Suprapubic skin (tissue), 4 donors: ENCODE measurements at regions not wholly inside any gene's neighbourhood (a gene's known extent, or its start where the extent isn't known, plus 50 kb on each side); places are given as distances from the start of the nearest gene placed in this dataset.

Experiments
- CTCF ChIP-seq, 2 donors: fragments of 200-600 bp in 1 of 2; fragments of 450-650 bp in 1 of 2; sonication (generic) in 1 of 2; IDR thresholded peaks; one replicate each; pipeline ENCODE4 v1.5.1; 2016 to 2019; ENCODE audit warnings: antibody characterized with exemption in 2 of 2, mild to moderate bottlenecking in 1 of 2, moderate library complexity in 1 of 2
- POLR2A ChIP-seq, 2 donors: fragments of 450-650 bp; IDR thresholded peaks; one replicate each; pipeline ENCODE4 v1.6.1; 2017; ENCODE audit warnings: antibody characterized with exemption in 2 of 2, mild to moderate bottlenecking in 2 of 2, moderate library complexity in 2 of 2
- POLR2AphosphoS5 ChIP-seq, 3 donors: sonication (generic); formaldehyde crosslinking; IDR thresholded peaks; one replicate each; pipeline ENCODE4 v1.6.1; 2017; ENCODE audit warnings: antibody characterized with exemption in 3 of 3

DNA sequence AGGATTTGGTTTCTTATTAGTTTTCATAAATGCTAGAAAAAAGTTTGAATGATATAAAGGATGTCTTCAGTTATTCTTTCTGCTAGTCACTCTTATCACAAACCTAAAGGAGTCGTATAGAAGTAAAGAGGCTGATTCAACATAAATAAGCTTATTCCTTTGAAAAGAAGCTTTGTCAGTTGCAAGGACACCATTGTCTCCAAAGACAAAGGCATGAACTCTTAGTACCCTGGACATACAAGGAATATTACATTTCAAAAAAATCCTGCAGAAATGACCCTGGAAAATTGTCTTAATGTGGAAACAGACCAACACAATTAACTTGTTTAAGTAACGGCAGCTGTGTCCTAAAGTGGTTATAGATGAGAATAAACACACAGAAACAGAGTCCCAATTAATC is 528.0 kb downstream of the CPS1 start:
- no peak for TF ChIP-seq CTCF (IDR thresholded peaks at IDR 0.05)
- no peak for TF ChIP-seq POLR2A (IDR thresholded peaks at IDR 0.05)
- no peak for TF ChIP-seq POLR2AphosphoS5 (IDR thresholded peaks at IDR 0.05)
